ENCODE measurements at regions not wholly inside any gene's neighbourhood (a gene's known extent, or its start where the extent isn't known, plus 50 kb on each side); places are given as distances from the start of the nearest gene placed in this dataset.

DNA sequence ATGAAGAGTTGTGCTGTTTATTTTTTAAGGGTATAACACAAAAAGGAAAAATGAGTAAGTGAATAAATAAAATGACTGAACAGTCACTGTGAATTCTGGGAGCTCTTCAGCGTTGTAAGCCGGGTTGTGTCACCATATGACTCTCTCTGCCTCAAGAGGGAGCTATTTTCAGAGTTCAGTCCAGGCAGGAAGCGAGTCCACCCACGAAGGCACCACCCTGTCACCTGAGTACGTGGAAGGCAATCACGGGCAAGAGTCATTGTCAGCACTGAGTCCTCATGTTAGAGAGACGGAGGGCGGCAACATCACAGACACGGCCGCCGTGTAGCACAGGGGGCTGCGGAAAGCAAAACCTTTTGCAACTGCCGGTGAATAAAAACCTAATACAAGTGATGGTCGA, 227.6 kb downstream of the UTP18 start:
- peak; percentile 16 for DNase-seq (ENCODE audit: low read depth)

DNA sequence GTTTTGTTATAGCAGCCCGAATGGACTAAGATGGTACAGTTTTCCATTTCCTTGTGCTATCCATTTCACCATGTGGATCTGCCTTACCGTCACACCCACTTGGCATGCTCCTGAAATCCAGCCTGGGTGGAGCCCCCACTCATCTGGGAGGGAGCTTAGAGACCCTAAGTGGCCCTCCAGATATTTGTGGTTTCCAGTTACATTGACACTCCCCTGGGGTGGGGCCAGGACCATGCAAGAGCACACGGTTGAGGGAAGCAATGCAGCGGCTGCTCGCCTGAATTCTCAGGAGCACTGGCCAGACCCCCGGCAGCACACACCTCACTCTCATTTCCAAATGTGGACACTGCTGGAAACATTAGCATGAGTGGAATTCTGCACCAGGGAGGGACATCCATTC, 231.1 kb downstream of the UTP18 start:
- no peak for DNase-seq (ENCODE audit: low read depth)

DNA sequence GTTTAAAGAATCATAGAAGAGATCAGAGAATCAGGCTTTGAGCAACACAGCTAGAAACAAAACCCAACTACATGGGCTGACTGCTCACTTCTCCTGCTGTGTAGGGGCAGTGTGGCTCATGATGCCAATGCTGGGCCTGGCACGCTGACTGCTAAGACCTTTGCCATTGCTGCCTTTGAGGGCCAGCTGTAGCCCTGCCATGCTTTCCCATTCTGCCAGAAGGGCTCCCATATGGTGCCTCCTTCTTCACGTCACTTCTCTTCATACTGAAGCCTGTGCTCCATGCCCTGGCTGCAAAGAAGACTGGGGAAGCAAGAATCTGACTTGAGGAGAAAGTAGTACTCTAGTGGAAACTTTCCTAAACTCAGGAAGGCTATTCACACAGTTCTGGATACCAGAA, 232.9 kb downstream of the UTP18 start:
- no peak for DNase-seq (ENCODE audit: low read depth)

DNA sequence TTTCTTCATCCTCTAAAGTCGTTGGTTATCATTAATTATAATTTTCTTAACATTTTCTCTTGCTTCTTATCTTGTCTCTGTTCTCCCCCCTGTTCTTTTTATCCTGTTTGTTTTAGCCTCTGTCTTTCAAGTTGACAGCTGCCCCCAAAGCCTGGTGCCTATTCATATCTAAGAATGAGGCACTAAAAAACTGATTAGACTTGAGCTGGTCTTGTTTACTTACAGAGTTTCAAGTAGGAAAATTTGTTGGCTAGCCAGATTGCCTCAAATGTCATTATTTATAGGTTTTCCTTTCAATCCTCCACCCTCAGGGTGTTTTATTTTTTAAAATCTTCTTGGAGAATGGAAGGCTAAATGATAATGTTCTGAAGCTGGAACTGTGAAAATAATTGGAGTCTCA, 236.0 kb downstream of the UTP18 start:
- DNase-seq (ENCODE audit: low read depth) = no peak

DNA sequence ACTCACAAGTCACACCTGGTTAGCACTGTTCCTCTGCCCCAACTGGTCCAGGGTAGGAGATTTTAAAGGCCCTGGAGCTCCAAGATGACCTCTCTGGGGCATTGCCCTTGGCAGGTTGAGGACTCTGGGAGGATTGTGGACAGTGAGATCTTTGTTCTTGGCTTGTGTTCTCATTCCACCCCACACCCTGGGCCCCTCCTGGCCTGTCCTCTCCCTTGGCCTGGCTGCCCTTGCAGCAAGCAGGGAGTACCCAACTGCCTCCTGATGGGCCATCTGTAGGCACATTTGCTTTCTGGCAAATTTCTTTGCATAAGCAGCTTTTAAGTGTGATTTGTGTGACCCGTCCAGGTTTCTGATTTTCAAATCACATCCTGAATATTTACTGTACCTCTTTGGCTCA, 239.6 kb downstream of the UTP18 start:
- DNase-seq (ENCODE audit: low read depth) = no peak

DNA sequence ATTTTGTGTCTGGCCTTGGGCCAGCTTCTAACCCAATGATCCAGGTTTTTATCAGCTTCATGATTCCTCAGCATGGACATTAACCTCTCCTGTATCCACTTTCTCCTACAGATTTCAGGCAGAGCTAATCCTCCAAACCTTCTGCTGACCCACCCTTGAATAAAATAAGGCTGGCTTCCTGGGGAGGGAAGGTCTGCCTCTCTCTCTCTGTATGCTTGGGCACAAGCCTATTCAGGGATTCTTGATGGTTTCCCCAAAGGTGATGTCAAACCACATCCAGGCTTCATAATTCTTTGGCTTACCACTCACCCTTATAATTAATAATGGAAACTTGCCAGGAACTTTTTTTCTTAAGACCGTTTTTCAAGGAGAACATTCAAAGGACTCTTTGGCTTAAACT, 240.1 kb downstream of the UTP18 start:
- DNase-seq (ENCODE audit: low read depth) = no peak

DNA sequence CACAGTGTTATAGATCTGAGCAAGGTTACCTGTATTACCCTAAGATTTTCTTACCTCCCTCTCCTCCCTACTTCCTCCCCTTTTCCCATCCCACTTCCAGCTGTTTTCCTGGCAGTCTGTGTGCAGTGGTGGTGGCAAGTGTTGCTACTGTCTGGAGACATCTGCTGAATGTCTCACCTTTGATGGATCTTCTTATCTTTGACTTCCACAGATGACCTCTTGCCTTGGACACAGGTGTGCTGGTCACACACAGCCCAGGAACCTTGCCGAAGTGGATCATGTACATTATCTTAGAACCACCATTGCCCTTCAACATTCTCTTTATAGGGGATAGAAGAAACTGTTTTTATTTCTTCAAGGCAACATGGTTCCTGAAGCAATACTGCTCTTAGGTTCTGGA, 245.1 kb downstream of the UTP18 start:
- no peak for DNase-seq (ENCODE audit: low read depth)

DNA sequence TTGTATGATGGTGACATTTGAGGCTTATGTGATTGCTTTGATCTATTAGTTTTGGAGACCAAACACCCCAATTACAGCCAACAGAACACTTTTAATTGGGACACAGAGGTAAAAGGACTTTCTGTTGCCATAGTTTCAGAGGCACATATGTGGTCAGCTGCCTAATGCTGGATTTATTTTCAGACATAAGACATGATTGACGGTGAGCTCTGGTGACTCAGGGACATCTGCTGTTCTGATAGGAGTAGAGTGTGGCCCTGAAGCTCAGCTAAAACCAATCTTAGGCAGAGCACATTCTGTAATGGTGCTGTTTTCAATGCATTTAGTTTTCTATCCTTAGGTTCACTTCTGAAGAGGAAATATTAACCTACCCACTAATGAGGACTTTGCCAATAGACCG, 247.1 kb downstream of the UTP18 start:
- DNase-seq (ENCODE audit: low read depth) = no peak

DNA sequence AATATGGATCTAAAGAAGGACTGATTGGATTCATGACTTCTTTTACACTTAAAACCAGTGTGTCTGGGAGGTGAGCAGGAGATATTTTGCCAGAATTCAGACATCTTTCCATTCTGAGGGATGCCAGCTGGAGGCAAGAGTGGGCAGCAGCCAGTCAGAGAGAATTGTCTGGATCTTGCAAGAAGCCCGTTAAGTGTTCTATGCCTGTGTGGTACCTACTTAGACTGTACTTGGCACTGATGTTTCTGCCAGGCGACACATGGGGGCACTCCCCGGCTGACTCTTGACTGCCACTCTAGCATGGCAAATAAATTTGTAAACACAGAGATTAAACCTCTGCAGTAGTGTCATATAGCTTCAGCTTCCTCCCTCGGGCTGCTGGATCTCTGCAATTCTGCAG, 247.7 kb downstream of the UTP18 start:
- no peak for DNase-seq (ENCODE audit: low read depth)

DNA sequence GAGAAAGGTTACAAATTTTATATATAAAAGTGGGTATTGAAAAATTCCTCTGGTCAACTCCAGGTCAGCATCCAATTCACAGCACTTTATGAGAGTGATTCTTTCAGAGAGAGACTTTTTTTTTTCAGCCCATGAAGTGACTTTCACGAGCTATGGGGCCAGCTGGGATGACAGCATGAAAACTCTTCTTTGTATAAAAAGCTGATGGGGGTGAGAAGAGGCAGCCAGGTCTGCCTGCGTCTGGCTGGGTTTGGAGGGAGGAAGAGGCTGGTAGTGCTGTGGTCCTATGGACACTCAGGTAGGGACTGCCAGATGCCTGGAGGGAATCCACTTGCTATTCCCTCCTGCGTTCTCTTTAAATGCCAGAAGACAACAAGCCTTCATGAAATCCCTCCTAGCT, 250.6 kb downstream of the UTP18 start:
- DNase-seq (ENCODE audit: low read depth) = no peak

DNA sequence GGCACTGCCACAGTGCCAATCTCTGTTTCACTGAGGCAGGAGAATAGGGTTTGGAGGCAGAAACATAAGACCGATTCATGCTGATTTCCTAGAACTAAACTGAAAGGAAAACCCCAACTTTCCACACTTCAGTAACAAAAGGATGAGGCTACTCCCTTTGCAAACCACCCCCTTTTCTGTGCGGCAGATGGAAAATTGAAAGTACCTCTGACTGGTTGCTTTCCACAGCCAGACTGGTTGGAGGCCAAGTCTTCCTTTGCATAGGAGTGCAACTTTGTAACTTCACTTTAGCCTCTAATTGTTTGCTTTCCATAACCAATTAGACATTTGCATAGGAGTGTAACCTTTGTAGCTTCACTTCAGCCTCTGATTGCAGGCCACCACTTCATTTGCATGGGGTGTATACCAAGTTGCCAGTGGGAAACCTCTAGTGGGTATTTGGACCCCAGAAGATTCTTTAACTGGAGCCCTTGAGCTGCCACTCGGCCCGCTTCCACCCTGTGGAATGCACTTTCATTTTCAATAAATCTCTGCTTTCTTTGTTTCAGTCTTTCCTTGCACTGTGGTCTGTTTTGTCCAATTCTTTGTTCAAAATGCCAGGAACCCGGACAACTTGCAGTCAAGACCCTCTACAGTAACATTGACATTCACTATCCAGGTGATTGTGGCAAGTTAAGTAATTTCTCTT, 252.0 kb downstream of the UTP18 start:
- no peak for DNase-seq (ENCODE audit: low read depth)

DNA sequence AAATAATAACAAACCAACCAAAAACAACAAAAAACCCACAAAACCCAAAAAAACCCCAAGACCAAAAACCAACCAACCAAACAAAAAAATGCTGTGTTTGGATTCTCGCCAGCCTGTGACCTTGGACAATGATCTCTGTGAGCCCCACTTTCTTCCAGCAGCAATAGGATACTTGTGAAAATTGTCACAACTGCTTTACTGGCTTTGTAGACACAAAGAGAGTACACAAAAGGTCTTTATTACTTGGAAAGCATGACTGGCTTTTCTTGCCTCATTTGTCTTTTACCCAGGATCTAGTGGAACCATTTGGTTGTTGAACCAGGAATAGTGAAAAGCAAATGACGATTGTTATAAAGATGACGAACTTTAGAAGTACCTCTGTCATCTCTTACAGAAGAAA, 256.6 kb downstream of the UTP18 start:
- no peak for DNase-seq (ENCODE audit: low read depth)

DNA sequence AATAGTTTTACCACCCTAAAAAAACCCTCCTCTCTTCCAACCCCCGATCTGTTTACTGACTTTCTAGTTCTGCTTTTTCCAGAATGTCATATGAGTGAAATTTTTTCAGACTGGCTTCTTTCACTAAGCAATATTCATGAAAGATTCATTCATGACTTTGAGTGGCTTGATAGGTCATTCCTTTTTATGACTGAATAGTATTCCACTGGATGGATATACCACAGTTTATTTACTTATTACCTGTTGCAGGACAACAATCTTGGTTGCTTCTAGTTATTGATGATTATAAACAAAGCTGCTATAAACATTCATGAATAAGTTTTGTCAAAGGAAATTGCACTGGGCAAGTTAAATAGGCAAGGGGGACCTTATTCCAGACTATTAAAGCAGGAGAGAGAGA, 264.2 kb downstream of the UTP18 start:
- DNase-seq (ENCODE audit: low read depth) = no peak

DNA sequence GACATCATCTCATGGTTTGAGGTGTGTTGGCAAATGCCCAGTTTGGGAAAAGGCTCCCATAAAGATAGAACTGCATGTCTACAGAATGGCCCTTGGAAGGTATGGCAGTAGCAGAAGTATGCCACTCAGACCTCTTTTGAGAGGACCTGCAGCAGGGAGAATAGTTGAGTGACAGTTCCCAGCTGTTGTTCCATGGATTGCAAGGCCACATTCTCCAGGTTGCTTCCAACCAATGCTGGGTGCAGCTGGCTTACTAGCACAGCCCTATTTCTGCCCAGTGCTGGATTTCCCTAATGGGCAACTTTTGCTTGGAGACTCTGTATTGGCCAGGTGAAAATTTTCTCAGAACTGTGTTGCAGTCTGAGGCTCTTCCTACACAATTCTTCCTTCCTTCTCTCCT, 266.2 kb downstream of the UTP18 start:
- DNase-seq (ENCODE audit: low read depth) = no peak

DNA sequence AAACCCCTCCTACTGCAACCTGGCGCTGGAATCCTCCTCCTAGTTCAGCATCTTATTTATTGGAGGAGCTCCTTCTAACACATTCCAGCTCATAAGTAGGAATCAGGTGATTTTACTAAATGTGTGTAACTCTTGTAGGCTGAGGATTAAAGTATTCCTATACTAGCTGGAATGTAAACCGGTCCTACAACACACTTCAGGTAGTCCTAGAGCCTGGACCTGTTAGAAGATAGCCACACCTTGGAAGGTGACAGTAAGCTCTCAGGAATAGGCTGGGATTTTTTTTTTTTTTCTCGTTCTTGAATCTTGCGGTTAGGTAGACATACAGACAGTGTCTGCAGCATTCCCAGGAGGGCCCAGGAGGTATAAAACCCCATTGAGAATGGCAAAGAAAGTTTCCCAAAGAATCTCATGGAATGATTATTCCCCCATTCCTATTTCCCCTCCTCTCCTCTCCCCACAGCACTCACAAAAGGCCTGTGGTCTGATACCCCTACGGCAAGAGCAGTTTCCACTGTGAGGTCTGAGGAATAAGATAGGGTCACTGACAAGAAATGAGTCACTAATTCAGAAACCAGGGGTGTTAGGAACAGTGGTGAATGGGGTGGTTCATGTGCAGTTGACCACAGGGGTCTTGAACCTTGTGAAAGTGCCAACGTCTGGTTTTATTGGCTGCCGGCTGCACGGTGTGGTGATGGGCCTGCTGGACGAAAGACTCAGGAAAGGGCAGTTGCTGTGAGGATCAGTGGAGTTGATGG, 267.1 kb downstream of the UTP18 start:
- DNase-seq (ENCODE audit: low read depth) = no peak

DNA sequence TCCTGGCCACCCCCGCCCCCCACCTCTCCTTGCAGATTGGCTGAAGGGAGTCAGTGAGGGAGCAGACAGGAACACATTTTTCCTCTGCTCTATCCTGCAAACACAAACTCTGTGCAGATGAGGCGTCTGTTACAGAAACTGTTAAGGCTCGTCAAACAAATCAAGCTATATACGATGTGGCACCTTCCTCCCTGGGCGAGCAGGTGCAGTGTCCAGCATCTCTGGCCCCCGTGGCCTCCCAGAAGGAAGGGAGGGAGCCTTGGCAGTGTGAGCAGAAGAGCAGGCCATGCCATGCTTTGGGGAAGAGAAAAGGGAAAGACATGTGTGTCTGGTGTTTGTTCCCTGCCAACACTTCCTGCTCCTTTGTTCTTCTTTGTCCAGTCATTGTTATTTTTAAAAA, 267.8 kb downstream of the UTP18 start:
- no peak for DNase-seq (ENCODE audit: low read depth)

DNA sequence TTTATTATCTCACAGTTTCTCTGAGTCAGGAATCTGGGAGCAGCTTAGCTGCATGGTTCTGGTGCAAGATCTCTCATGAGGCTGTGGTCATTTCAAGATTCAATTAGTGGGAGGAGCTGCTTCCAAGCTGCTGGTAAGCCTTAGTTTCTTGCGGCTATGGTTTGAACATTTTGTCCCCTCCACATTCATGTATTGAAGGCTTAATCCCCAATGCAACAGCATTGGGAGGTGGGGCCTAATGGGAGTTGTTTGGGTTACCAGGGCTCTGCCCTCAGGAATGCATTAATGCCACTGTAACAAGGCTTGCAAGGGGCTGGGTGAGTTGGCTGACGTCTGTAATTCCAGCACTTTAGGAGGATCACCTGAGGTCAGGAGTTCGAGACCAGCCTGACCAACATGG, 272.9 kb downstream of the UTP18 start:
- no peak for DNase-seq (ENCODE audit: low read depth)

DNA sequence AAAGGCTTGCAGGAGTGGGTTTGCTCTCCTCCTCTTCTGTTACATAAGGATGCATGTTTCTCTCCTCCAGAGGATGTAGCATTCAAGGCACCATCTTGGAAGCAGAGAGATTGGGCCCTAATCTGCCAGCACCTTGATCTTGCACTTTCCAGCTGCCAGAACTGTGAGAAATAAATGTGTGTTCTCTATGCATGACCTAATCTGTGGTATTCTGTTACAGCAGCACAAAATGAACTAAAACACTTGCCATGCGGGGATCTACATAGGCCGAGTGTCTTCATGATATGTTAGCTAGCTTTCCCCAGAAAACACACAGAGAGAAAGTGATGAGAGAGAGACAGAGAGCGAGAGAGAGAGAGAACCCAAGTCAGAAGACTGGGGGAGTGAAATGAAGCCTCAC, 273.5 kb downstream of the UTP18 start:
- DNase-seq (ENCODE audit: low read depth) = no peak

DNA sequence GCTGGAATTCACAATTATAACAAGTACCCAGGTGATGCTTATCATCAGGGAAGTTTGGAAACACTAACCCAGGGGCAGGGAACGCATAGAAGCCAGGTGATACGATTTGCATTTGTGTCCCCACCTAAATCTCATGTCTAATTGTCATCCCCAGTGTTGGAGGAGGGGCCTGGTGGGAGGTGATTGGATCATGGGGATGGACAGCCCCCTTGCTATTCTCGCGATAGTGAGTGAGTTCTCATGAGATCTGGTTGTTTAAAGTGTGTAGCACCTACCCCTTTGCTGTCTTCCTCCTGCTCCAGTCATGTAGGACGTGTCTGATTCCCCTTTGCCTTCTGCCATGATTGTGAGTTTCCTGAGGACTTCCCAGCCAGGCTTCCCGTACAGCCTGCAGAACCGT, 276.3 kb downstream of the UTP18 start:
- DNase-seq (ENCODE audit: low read depth) = no peak

DNA sequence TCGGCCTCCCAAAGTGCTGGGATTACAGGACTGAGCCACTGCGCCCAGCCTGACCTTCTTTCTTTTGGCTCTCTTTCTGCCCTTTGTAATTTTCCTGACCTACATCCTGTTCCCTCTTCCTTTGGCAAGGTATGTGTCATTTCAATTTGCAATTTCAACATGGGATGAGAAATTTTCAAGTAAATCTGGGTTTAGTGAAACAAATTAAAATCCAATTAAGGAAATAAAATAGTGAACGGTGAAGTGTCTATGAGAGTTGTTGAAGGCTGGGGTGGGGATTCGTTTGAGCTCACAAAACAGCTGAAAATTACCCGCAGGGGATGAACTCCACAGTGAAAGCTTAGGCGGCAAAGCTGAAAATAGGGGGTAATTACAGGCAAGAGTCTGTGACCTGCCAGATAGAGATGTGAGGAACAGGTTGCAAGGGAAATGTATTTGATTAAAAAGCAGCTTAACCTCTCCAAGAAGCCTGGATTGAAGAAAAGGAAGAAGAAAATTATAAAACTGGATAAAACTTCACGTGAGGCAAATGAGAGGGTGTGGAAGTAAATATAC, 277.7 kb downstream of the UTP18 start:
- DNase-seq (ENCODE audit: low read depth) = no peak

DNA sequence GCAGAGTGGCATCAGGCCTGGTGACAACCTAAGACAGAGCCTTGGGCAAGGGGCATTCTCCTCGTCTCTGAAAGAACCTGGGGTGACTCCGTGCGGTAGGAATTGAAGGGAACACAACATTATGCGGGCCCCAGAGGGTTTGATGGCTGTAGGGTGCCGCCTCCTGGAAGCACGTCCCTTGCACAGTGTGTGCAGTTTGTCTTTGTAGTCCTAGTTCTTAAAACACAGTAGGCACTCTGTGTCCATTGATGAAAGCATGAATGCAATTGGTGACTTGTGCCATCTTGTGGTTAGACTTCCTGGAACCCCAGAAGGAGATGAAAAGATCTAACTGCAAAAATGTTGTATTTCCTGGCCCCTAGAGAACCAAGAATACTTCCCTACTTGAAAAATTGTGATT, 279.8 kb downstream of the UTP18 start:
- peak; percentile 28 for DNase-seq (ENCODE audit: low read depth)

DNA sequence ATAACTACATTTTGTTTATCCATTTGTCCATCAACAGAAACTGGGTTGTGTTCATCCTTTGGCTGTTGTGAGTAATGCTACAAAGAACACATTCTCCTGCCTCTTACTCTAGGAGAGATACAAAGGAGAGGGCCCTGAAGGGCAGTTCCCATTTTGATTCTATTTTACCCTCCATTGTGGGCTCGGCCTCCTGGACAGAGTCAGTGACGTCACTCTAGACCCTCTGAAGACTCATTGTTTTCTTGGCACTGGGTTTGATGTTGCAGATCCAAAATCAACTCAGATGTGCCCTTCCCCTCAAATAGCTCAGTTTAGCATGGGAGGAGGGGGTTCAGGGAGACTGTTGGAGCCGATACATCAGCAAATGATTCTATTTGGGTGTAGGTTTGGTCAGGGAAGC, 280.9 kb downstream of the UTP18 start:
- no peak for DNase-seq (ENCODE audit: low read depth)

DNA sequence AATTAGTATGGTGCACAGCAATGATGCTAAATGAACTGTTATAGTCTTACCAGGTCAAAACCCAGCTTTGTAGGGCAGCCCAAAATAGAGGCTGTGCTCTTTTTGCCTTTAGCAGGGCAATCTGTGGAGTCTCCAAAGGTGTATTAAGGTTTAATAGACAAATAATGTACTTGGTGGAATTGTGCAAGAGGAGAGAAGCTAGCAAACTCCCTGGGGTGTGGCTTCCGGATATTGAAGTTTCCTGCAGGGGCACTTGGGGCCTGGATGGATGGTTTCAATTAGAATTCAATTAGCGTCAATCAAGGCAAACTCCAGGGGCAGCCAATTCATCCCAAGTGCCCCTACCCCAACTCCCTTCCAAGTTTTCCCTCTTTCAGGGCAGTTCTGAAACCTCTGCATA, 285.8 kb downstream of the UTP18 start:
- DNase-seq (ENCODE audit: low read depth) = no peak

All from HT1080 (cell line).